Fibroblast of villous mesenchyme (primary cell): ENCODE measurements at regions not wholly inside any gene's neighbourhood (a gene's known extent, or its start where the extent isn't known, plus 50 kb on each side); places are given as distances from the start of the nearest gene placed in this dataset.

Experiments
- DNase-seq: peaks from one replicate; pipeline ENCODE4 v3.0.0-alpha.2; 2010; ENCODE audit warnings: low read depth
- H3K4me3 ChIP-seq: 2 replicates; pipeline ENCODE4 v1.5.1; 2011; ENCODE audit warnings: low read depth, mild to moderate bottlenecking, low read length
- CTCF ChIP-seq: IDR thresholded peaks from 2 replicates; pipeline ENCODE4 v1.5.1; 2012; ENCODE audit warnings: low read depth, mild to moderate bottlenecking, low read length; ENCODE audit not compliant: insufficient read depth

- no peak for TF ChIP-seq CTCF
These were observed 74.1 kb upstream of the IQSEC1 start for GRCh38 chr3:13147344-13147743.

GRCh38 chr3:13146643-13147143 lies 73.5 kb upstream of the IQSEC1 start:
- no peak for TF ChIP-seq CTCF
- no peak for DNase-seq
- H3K4me3 ChIP-seq: no peak overlapping the region

More at GRCh38 chr3:13147344-13147743, 74.1 kb upstream of the IQSEC1 start:
- no peak for DNase-seq
- H3K4me3 ChIP-seq: no peak overlapping the region

GRCh38 chr3:13145826-13146642 lies 72.8 kb upstream of the IQSEC1 start:
- no peak overlapping the region for H3K4me3 ChIP-seq
- no peak for TF ChIP-seq CTCF
- no peak for DNase-seq

- no peak for DNase-seq
- no peak overlapping the region for H3K4me3 ChIP-seq
- no peak for TF ChIP-seq CTCF
These were observed 72.0 kb upstream of the IQSEC1 start for GRCh38 chr3:13145131-13145825.

- DNase-seq: no peak
- TF ChIP-seq CTCF: no peak
- H3K4me3 ChIP-seq: no peak overlapping the region
These were observed 71.2 kb upstream of the IQSEC1 start for GRCh38 chr3:13144163-13145023.

- no peak overlapping the region for H3K4me3 ChIP-seq
- no peak for DNase-seq
- no peak for TF ChIP-seq CTCF
These were observed 70.3 kb upstream of the IQSEC1 start for GRCh38 chr3:13143381-13144004.
